ENCODE measurements at regions not wholly inside any gene's neighbourhood (a gene's known extent, or its start where the extent isn't known, plus 50 kb on each side); places are given as distances from the start of the nearest gene placed in this dataset.
"Not testable (repeated sequence)": the region's sequence is repeated elsewhere in the genome, so short reads cannot be mapped to it uniquely, and the experiment has no call there.

DNA sequence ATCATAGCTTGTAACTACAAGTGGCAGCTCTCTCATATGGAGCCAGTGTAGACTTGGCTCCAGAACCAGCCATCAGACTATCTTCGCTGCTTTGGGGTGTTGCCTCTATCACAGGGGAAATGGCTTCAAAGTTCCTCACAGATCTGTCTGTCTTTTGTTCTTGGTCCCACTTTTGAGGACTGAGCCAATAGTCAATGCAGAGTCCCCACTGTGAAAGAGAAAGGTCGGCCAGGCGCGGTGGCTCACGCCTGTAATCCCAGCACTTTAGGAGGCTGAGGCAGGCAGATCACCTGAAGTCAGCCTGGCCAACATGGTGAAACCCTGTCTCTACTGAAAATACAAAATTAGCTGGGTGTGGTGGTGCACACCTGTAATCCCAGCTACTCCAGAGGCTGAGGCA, 86.9 kb upstream of the FZD7 start:
- H3K9ac ChIP-seq; H3K27ac ChIP-seq; H3K36me3 ChIP-seq; H4K20me1 ChIP-seq; H3K27me3 ChIP-seq; H3K4me2 ChIP-seq; H3K9me3 ChIP-seq (replicated peaks in 1 of 11); H3K4me3 ChIP-seq: not testable (repeated sequence)
- peaks cover 0 to 10% (median 4%) of the 10 kb centered on the region in 10 experiments; a peak in 8 of 20 replicates for H3K4me1 ChIP-seq

GRCh38 chr2:201947287-201947686, 86.4 kb upstream of the FZD7 start:
- H3K4me3 ChIP-seq: no peak overlapping the region
- no peaks in the 10 kb centered on the region for H4K20me1 ChIP-seq
- H3K9me3 ChIP-seq (replicated peaks in 1 of 11): no peaks in the 10 kb centered on the region
- no peaks in the 10 kb centered on the region for H3K27me3 ChIP-seq
- no peaks in the 10 kb centered on the region for H3K36me3 ChIP-seq
- H3K27ac ChIP-seq: no peak overlapping the region
- no peak overlapping the region for H3K9ac ChIP-seq
- TF ChIP-seq Cebpa-rat (IDR thresholded peaks at IDR 0.05): no peak
- peaks cover 0 to 15% (median 8%) of the 10 kb centered on the region in 10 experiments; a peak in 11 of 20 replicates for H3K4me1 ChIP-seq
- no peak overlapping the region for H3K4me2 ChIP-seq

- no peak overlapping the region for H3K9ac ChIP-seq
- no peak for TF ChIP-seq Cebpa-rat (IDR thresholded peaks at IDR 0.05)
- H3K27me3 ChIP-seq: no peaks in the 10 kb centered on the region
- H3K27ac ChIP-seq: no peak overlapping the region
- peaks cover 3 to 29% (median 20%) of the 10 kb centered on the region in 10 experiments; a peak in 18 of 20 replicates for H3K4me1 ChIP-seq
- H3K36me3 ChIP-seq: no peaks in the 10 kb centered on the region
- H4K20me1 ChIP-seq: no peaks in the 10 kb centered on the region
- H3K4me3 ChIP-seq: no peak overlapping the region
- H3K9me3 ChIP-seq (replicated peaks in 1 of 11): no peaks in the 10 kb centered on the region
- no peak overlapping the region for H3K4me2 ChIP-seq
Observed at GRCh38 chr2:201949181-201949926, 84.3 kb upstream of the FZD7 start.

DNA sequence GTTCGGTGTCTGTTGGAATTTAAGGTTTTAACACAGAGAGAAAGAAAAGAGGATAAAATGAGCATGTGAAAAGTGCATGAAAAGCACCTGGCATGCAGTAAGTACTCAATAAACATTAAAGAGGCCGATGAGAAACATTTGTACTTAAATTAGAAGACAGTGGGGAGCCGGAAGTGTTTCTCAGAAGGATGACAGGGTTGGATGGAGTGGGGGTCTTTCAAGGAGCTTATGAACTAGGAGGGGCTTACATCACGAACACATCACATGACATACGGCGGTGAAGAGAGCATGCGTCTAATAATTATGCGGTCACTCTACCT, 83.8 kb upstream of the FZD7 start:
- H3K36me3 ChIP-seq: no peaks in the 10 kb centered on the region

DNA sequence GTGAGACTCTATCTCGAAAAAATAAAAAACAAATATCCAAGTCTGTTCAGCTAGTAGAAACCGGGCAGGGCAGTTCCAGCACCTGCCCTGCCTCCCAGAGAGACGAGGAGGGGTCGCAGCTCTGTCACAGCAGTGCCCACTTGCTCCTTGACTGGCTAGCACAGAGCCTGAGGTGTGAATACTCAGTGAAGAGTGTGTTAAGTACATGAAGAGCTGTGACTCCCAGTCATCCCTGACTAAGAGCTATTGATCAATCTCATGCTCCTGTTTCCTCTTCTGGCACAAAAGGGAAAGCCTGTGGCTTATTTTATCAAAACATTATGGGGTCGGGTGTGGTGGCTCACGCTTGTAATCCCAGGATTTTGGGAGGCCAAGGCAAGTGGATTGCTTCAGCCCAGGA, 83.0 kb upstream of the FZD7 start:
- no peak overlapping the region for H3K9ac ChIP-seq
- no peak overlapping the region for H3K4me3 ChIP-seq
- H3K4me1 ChIP-seq: peaks cover 5 to 33% (median 22%) of the 10 kb centered on the region in 10 experiments; a peak in 19 of 20 replicates
- H3K9me3 ChIP-seq (replicated peaks in 1 of 11): no peaks in the 10 kb centered on the region
- no peaks in the 10 kb centered on the region for H3K27me3 ChIP-seq
- peak overlapping the region in 2 of 11 experiments; percentile 8 to 15; a peak in 1 of 22 replicates for H3K4me2 ChIP-seq
- no peak for TF ChIP-seq Cebpa-rat (IDR thresholded peaks at IDR 0.05)
- H3K36me3 ChIP-seq: no peaks in the 10 kb centered on the region
- H4K20me1 ChIP-seq: no peaks in the 10 kb centered on the region
- no peak overlapping the region for H3K27ac ChIP-seq

More for the DNA sequence above, 83.8 kb upstream of the FZD7 start:
- Histone ChIP-seq H4K20me1 (no peaks in the 10 kb centered on the region), H3K9me3 (replicated peaks in 1 of 11) (no peaks in the 10 kb centered on the region), H3K27ac (no peak overlapping the region), H3K9ac (no peak overlapping the region), H3K27me3 (no peaks in the 10 kb centered on the region), H3K4me1 (peaks cover 3 to 33% (median 22%) of the 10 kb centered on the region in 10 experiments; a peak in 18 of 20 replicates), H3K4me2 (no peak overlapping the region), H3K4me3 (no peak overlapping the region)
- TF ChIP-seq Cebpa-rat (IDR thresholded peaks at IDR 0.05): no peak

DNA sequence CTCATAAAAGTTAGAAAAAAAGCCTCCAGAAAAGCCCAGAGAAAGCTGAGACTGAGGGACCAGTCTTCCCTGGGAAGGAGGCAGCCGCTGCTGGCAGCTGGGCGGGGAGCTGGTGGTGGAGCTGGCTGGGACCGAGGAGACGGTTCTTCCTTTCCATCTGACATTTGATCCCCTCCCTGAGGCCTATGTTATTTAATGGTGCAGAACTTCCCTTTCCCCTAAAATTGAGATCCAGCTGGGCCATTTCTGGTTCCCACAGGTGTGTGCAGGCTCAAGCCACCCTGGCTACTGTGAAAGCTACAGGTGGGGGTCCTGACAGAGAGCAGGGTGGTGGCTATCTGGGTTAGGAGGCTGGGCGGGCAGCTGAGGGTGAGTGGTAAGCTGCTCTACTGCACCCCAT, 81.5 kb upstream of the FZD7 start:
- Histone ChIP-seq H3K4me2 (peak overlapping the region in 6 of 11 experiments; percentile 2 to 38 (median 20); a peak in 9 of 22 replicates), H3K27me3 (no peaks in the 10 kb centered on the region)
- no peak for TF ChIP-seq Cebpa-rat (IDR thresholded peaks at IDR 0.05)

GRCh38 chr2:201953396-201953795, 80.3 kb upstream of the FZD7 start:
- Histone ChIP-seq H3K4me2 (peak overlapping the region in 4 of 11 experiments; percentile 1 to 48 (median 26); a peak in 4 of 22 replicates), H3K36me3 (no peaks in the 10 kb centered on the region), H3K4me3 (no peak overlapping the region), H3K4me1 (peaks cover 10 to 33% (median 22%) of the 10 kb centered on the region in 10 experiments; a peak in 19 of 20 replicates), H3K9me3 (replicated peaks in 1 of 11) (no peaks in the 10 kb centered on the region), H3K9ac (no peak overlapping the region), H3K27ac (no peak overlapping the region), H4K20me1 (no peaks in the 10 kb centered on the region), H3K27me3 (no peaks in the 10 kb centered on the region)
- no peak for TF ChIP-seq Cebpa-rat (IDR thresholded peaks at IDR 0.05)

More for the DNA sequence above, 81.5 kb upstream of the FZD7 start:
- H3K9ac ChIP-seq: no peak overlapping the region
- H4K20me1 ChIP-seq: no peaks in the 10 kb centered on the region
- H3K36me3 ChIP-seq: no peaks in the 10 kb centered on the region
- H3K9me3 ChIP-seq (replicated peaks in 1 of 11): no peaks in the 10 kb centered on the region
- H3K4me1 ChIP-seq: peaks cover 10 to 33% (median 22%) of the 10 kb centered on the region in 10 experiments; a peak in 19 of 20 replicates
- H3K27ac ChIP-seq: no peak overlapping the region
- H3K4me3 ChIP-seq: no peak overlapping the region

- no peak overlapping the region for H3K9ac ChIP-seq
- H3K9me3 ChIP-seq (replicated peaks in 1 of 11): no peaks in the 10 kb centered on the region
- H4K20me1 ChIP-seq: no peaks in the 10 kb centered on the region
- TF ChIP-seq Cebpa-rat (IDR thresholded peaks at IDR 0.05): no peak
- H3K4me1 ChIP-seq: peaks cover 10 to 33% (median 22%) of the 10 kb centered on the region in 10 experiments; a peak in 19 of 20 replicates
- no peak overlapping the region for H3K4me3 ChIP-seq
- H3K4me2 ChIP-seq: peak overlapping the region in 10 of 11 experiments; percentile 20 to 55 (median 43); a peak in 17 of 22 replicates
- H3K27me3 ChIP-seq: no peaks in the 10 kb centered on the region
- H3K27ac ChIP-seq: no peak overlapping the region
- no peaks in the 10 kb centered on the region for H3K36me3 ChIP-seq
Observed at GRCh38 chr2:201953880-201954279, 79.8 kb upstream of the FZD7 start.

DNA sequence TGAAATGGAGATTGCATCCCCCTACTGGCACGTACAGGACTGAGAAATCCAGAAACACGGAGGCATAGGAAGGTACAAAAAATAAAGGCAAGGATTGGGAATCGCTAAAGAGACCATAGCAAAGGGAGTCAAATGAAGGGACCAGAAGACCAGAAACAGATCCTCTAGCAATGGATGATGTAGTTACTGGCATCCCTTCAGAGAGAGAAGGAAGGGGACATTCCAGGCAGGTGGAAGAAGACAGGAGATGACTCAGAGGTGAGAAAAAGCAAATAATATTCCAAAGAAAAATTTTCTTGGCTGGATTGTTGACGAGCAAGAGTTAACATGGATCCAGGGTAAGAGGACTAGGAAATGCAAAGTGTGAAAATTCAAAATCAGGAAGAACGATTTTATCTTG, 78.4 kb upstream of the FZD7 start:
- no peaks in the 10 kb centered on the region for H3K36me3 ChIP-seq
- no peaks in the 10 kb centered on the region for H3K9me3 ChIP-seq (replicated peaks in 1 of 11)
- no peaks in the 10 kb centered on the region; a peak in 1 of 22 replicates for H3K27me3 ChIP-seq
- H3K9ac ChIP-seq: no peak overlapping the region
- TF ChIP-seq Cebpa-rat (IDR thresholded peaks at IDR 0.05): no peak
- H3K27ac ChIP-seq: no peak overlapping the region
- H3K4me2 ChIP-seq: peak overlapping the region in 2 of 11 experiments; percentile 44 to 50; a peak in 2 of 22 replicates
- H3K4me3 ChIP-seq: no peak overlapping the region
- no peaks in the 10 kb centered on the region for H4K20me1 ChIP-seq
- H3K4me1 ChIP-seq: peaks cover 10 to 40% (median 23%) of the 10 kb centered on the region in 10 experiments; a peak in 19 of 20 replicates

DNA sequence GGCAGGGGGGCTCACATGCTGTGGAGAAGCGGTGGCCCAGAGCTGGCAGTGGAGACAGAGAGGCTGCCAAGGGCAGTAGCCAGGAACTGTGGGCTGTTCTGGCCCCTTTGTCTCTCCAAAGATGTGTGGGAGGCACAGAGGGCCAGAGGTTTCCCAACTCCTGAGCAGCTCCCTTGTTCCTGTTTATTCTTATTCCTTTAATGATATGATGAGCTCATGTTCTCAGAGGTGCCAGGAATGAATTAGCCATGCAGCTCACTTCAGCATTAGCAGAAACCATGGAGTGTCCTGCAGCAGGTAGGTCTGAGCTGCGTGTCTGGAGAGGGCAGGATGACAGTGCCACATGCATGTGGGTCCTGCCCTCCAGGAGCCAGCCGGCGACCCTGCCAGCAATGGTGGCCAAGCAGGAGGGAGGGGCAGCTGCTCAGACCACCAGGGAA, 77.9 kb upstream of the FZD7 start:
- Histone ChIP-seq H4K20me1 (no peaks in the 10 kb centered on the region), H3K4me2 (peak overlapping the region in 2 of 11 experiments; percentile 44 to 50; a peak in 3 of 22 replicates), H3K27me3 (no peaks in the 10 kb centered on the region; a peak in 1 of 22 replicates), H3K4me3 (no peak overlapping the region), H3K36me3 (no peaks in the 10 kb centered on the region), H3K9ac (no peak overlapping the region), H3K9me3 (replicated peaks in 1 of 11) (no peaks in the 10 kb centered on the region), H3K27ac (no peak overlapping the region), H3K4me1 (peaks cover 10 to 45% (median 28%) of the 10 kb centered on the region in 10 experiments)
- no peak for TF ChIP-seq Cebpa-rat (IDR thresholded peaks at IDR 0.05)

All from BLaER1 treated with 17β-estradiol and CSF1 and Interleukin-3, amounts not matched to agents 10 nM and 100 nM (cell line).